22Rv1 (cell line): ENCODE measurements at regions not wholly inside any gene's neighbourhood (a gene's known extent, or its start where the extent isn't known, plus 50 kb on each side); places are given as distances from the start of the nearest gene placed in this dataset.

Source experiments
- ZFX ChIP-seq: fragments of 450-650 bp; IDR thresholded peaks from 2 replicates; pipeline ENCODE4 v1.6.1; 2017; ENCODE audit warnings: antibody characterized with exemption, borderline replicate concordance
- TF ChIP-seq, protein P1 (sequence below): fragments of 450-650 bp; IDR thresholded peaks from 2 replicates; pipeline ENCODE4 v1.5.1; 2017; ENCODE audit warnings: mild to moderate bottlenecking

DNA sequence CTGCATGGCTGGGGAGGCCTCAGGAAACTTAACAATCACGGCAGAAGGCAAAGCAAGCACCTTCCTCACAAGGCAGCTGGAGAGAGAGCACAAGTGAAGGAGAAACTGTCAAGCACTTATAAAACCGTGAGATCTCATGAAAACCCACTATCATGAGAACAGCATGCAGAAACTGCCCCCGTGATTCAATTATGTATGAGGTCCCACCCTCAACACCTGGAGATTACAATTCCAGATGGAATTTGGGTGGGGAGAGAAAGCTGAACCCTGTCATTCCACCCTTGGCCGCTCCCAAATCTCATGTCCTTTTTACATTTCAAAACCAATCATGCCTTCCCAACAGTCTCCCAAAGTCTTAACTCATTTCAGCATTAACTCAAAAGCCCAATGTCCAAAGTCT lies 107.2 kb upstream of the ECI2 start:
- TF ChIP-seq, protein P1, sequence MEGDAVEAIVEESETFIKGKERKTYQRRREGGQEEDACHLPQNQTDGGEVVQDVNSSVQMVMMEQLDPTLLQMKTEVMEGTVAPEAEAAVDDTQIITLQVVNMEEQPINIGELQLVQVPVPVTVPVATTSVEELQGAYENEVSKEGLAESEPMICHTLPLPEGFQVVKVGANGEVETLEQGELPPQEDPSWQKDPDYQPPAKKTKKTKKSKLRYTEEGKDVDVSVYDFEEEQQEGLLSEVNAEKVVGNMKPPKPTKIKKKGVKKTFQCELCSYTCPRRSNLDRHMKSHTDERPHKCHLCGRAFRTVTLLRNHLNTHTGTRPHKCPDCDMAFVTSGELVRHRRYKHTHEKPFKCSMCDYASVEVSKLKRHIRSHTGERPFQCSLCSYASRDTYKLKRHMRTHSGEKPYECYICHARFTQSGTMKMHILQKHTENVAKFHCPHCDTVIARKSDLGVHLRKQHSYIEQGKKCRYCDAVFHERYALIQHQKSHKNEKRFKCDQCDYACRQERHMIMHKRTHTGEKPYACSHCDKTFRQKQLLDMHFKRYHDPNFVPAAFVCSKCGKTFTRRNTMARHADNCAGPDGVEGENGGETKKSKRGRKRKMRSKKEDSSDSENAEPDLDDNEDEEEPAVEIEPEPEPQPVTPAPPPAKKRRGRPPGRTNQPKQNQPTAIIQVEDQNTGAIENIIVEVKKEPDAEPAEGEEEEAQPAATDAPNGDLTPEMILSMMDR = no peak
- no peak for TF ChIP-seq ZFX
